Natural killer cell treated with Interleukin-12 subunit alpha and Interleukin-12 subunit beta and Interleukin-15 and Interleukin-18, amount 100 ng/mL, for 72 hours (primary cell): ENCODE measurements at regions not wholly inside any gene's neighbourhood (a gene's known extent, or its start where the extent isn't known, plus 50 kb on each side); places are given as distances from the start of the nearest gene placed in this dataset.

ENCODE experiments used
- ATAC-seq, 2 donors: fragments of 150-1000 bp; cut with Tn5 transposase in 1 of 2; sonication (Bioruptor Pico), chemical (Tn5 transposase) in 1 of 2; 2 replicates each; pipeline ENCODE4 v1.10.0; 2021
- DNase-seq: peaks from one replicate; pipeline ENCODE4 v3.0.0; 2022; ENCODE audit warnings: low spot score
- H3K27ac Mint-ChIP-seq, 2 donors: 1 replicate in 1 of 2; 2 replicates in 1 of 2; pipeline ENCODE4 v1.8.0; 2022; ENCODE audit warnings: mixed read lengths in 2 of 2, mild to moderate bottlenecking in 1 of 2, moderate library complexity in 1 of 2
- H3K27me3 Mint-ChIP-seq, 2 donors: 1 replicate in 1 of 2; 2 replicates in 1 of 2; pipeline ENCODE4 v1.8.0; 2022; ENCODE audit warnings: mixed read lengths in 2 of 2
- H3K36me3 Mint-ChIP-seq: one replicate; pipeline ENCODE4 v1.8.0; 2022; ENCODE audit warnings: mixed read lengths
- H3K4me1 Mint-ChIP-seq, 2 donors: 1 replicate in 1 of 2; 2 replicates in 1 of 2; pipeline ENCODE4 v1.8.0; 2022; ENCODE audit warnings: low read depth in 2 of 2, mixed read lengths in 2 of 2, mild to moderate bottlenecking in 1 of 2
- H3K4me3 Mint-ChIP-seq: one replicate; pipeline ENCODE4 v1.8.0; 2022; ENCODE audit warnings: mixed read lengths
- H3K9me3 Mint-ChIP-seq: 2 replicates; pipeline ENCODE4 v1.8.0; 2022; ENCODE audit warnings: mixed read lengths

- Mint-ChIP-seq H3K27me3 (no peaks in the 10 kb centered on the region), H3K36me3 (peaks cover 8% of the 10 kb centered on the region), H3K9me3 (no peaks in the 10 kb centered on the region), H3K4me3 (no peak overlapping the region), H3K27ac (peak overlapping the region in 1 of 2 donors; percentile 47), H3K4me1 (peaks cover 56 to 68% of the 10 kb centered on the region in 2 donors)
- DNase-seq (no peak), ATAC-seq (no peak)
These were observed 397.1 kb upstream of the CFAP20DC start for GRCh38 chr3:59446775-59447465.

GRCh38 chr3:59444676-59445075, 394.9 kb upstream of the CFAP20DC start:
- peak overlapping the region; percentile 65 for H3K4me3 Mint-ChIP-seq
- no peak for DNase-seq
- peak overlapping the region; percentile 64 to 78 for H3K27ac Mint-ChIP-seq
- no peaks in the 10 kb centered on the region for H3K9me3 Mint-ChIP-seq
- no peak for ATAC-seq
- H3K36me3 Mint-ChIP-seq, result peaks cover 8% of the 10 kb centered on the region
- H3K27me3 Mint-ChIP-seq, result no peaks in the 10 kb centered on the region
- H3K4me1 Mint-ChIP-seq, result peaks cover 37 to 46% of the 10 kb centered on the region in 2 donors

- Mint-ChIP-seq H3K27me3 (no peaks in the 10 kb centered on the region), H3K9me3 (no peaks in the 10 kb centered on the region), H3K36me3 (peaks cover 8% of the 10 kb centered on the region), H3K4me1 (peaks cover 37 to 42% of the 10 kb centered on the region in 2 donors), H3K27ac (peak overlapping the region; percentile 64 to 78), H3K4me3 (peak overlapping the region; percentile 65)
- DNase-seq, result no peak
- ATAC-seq, result peak; percentile 77 to 86
These were observed 394.5 kb upstream of the CFAP20DC start for GRCh38 chr3:59444294-59444671.

- peaks cover 8% of the 10 kb centered on the region for H3K36me3 Mint-ChIP-seq
- H3K27me3 Mint-ChIP-seq, result no peaks in the 10 kb centered on the region
- H3K27ac Mint-ChIP-seq, result peak overlapping the region; percentile 64 to 78
- H3K4me1 Mint-ChIP-seq, result peaks cover 32 to 36% of the 10 kb centered on the region in 2 donors
- H3K9me3 Mint-ChIP-seq, result no peaks in the 10 kb centered on the region
- DNase-seq, result no peak
- peak; percentile 20 to 48 for ATAC-seq
- peak overlapping the region; percentile 65 for H3K4me3 Mint-ChIP-seq
These were observed 393.9 kb upstream of the CFAP20DC start for GRCh38 chr3:59443618-59444293.

GRCh38 chr3:59442046-59442445, 392.2 kb upstream of the CFAP20DC start:
- H3K36me3 Mint-ChIP-seq, result no peaks in the 10 kb centered on the region
- H3K27me3 Mint-ChIP-seq, result no peaks in the 10 kb centered on the region
- ATAC-seq, result no peak
- H3K27ac Mint-ChIP-seq, result no peak overlapping the region
- H3K4me3 Mint-ChIP-seq, result no peak overlapping the region
- no peak for DNase-seq
- H3K4me1 Mint-ChIP-seq, result peaks cover 20 to 26% of the 10 kb centered on the region in 2 donors
- H3K9me3 Mint-ChIP-seq, result no peaks in the 10 kb centered on the region

GRCh38 chr3:59440285-59441028, 390.6 kb upstream of the CFAP20DC start:
- Mint-ChIP-seq H3K9me3 (no peaks in the 10 kb centered on the region), H3K4me3 (no peak overlapping the region), H3K27ac (no peak overlapping the region), H3K27me3 (no peaks in the 10 kb centered on the region), H3K36me3 (no peaks in the 10 kb centered on the region), H3K4me1 (peaks cover 16 to 19% of the 10 kb centered on the region in 2 donors)
- DNase-seq, result no peak
- no peak for ATAC-seq

- H3K9me3 Mint-ChIP-seq, result no peaks in the 10 kb centered on the region
- DNase-seq (no peak), ATAC-seq (no peak)
- H3K36me3 Mint-ChIP-seq, result peaks cover 7% of the 10 kb centered on the region
- no peaks in the 10 kb centered on the region for H3K4me1 Mint-ChIP-seq
- H3K4me3 Mint-ChIP-seq, result no peak overlapping the region
- peaks cover 0 to 6% of the 10 kb centered on the region in 2 donors for H3K27me3 Mint-ChIP-seq
- no peak overlapping the region for H3K27ac Mint-ChIP-seq
These were observed 388.7 kb upstream of the CFAP20DC start for GRCh38 chr3:59438492-59438891.

GRCh38 chr3:59436164-59436958, 386.5 kb upstream of the CFAP20DC start:
- peaks cover 7% of the 10 kb centered on the region for H3K36me3 Mint-ChIP-seq
- no peak overlapping the region for H3K4me3 Mint-ChIP-seq
- no peaks in the 10 kb centered on the region for H3K4me1 Mint-ChIP-seq
- DNase-seq (no peak), ATAC-seq (no peak)
- no peak overlapping the region for H3K27ac Mint-ChIP-seq
- H3K27me3 Mint-ChIP-seq, result peaks cover 0 to 6% of the 10 kb centered on the region in 2 donors
- H3K9me3 Mint-ChIP-seq, result no peaks in the 10 kb centered on the region

- ATAC-seq, result no peak
- no peak overlapping the region for H3K27ac Mint-ChIP-seq
- DNase-seq, result no peak
- peaks cover 4 to 6% of the 10 kb centered on the region in 2 donors for H3K4me1 Mint-ChIP-seq
- H3K4me3 Mint-ChIP-seq, result no peak overlapping the region
- H3K36me3 Mint-ChIP-seq, result peaks cover 7% of the 10 kb centered on the region
- H3K9me3 Mint-ChIP-seq, result no peaks in the 10 kb centered on the region
- peaks cover 7 to 11% of the 10 kb centered on the region in 2 donors for H3K27me3 Mint-ChIP-seq
These were observed 383.7 kb upstream of the CFAP20DC start for GRCh38 chr3:59433546-59433945.

- no peak for ATAC-seq
- Mint-ChIP-seq H3K9me3 (no peaks in the 10 kb centered on the region), H3K27me3 (peaks cover 8 to 14% of the 10 kb centered on the region in 2 donors), H3K4me3 (no peak overlapping the region), H3K27ac (no peak overlapping the region), H3K36me3 (peaks cover 7% of the 10 kb centered on the region), H3K4me1 (peaks cover 12 to 15% of the 10 kb centered on the region in 2 donors)
- DNase-seq, result no peak
These were observed 382.8 kb upstream of the CFAP20DC start for GRCh38 chr3:59432665-59433064.

- H3K4me1 Mint-ChIP-seq, result peaks cover 30 to 37% of the 10 kb centered on the region in 2 donors
- peaks cover 7% of the 10 kb centered on the region for H3K36me3 Mint-ChIP-seq
- H3K9me3 Mint-ChIP-seq, result no peaks in the 10 kb centered on the region
- H3K4me3 Mint-ChIP-seq, result no peak overlapping the region
- no peak for DNase-seq
- H3K27me3 Mint-ChIP-seq, result peaks cover 14 to 20% of the 10 kb centered on the region in 2 donors
- H3K27ac Mint-ChIP-seq, result no peak overlapping the region
- ATAC-seq, result no peak
These were observed 380.5 kb upstream of the CFAP20DC start for GRCh38 chr3:59430341-59430740.

- peaks cover 4% of the 10 kb centered on the region for H3K36me3 Mint-ChIP-seq
- peak overlapping the region in 1 of 2 donors; percentile 27 for H3K27ac Mint-ChIP-seq
- H3K9me3 Mint-ChIP-seq, result no peaks in the 10 kb centered on the region
- H3K4me3 Mint-ChIP-seq, result no peak overlapping the region
- ATAC-seq (no peak), DNase-seq (no peak)
- peaks cover 18 to 22% of the 10 kb centered on the region in 2 donors for H3K27me3 Mint-ChIP-seq
- peaks cover 37 to 46% of the 10 kb centered on the region in 2 donors for H3K4me1 Mint-ChIP-seq
These were observed 379.4 kb upstream of the CFAP20DC start for GRCh38 chr3:59429198-59429597.

- H3K27ac Mint-ChIP-seq, result peak overlapping the region; percentile 72 to 73
- H3K4me1 Mint-ChIP-seq, result peaks cover 38 to 58% of the 10 kb centered on the region in 2 donors
- peak; percentile 78 to 89 for ATAC-seq
These were observed 377.2 kb upstream of the CFAP20DC start for GRCh38 chr3:59426821-59427565.

More at GRCh38 chr3:59426821-59427565, 377.2 kb upstream of the CFAP20DC start:
- Mint-ChIP-seq H3K36me3 (no peaks in the 10 kb centered on the region), H3K27me3 (peaks cover 21 to 24% of the 10 kb centered on the region in 2 donors), H3K4me3 (peak overlapping the region; percentile 90), H3K9me3 (no peaks in the 10 kb centered on the region)
- peak; percentile 69 for DNase-seq
